ENCODE measurements at regions not wholly inside any gene's neighbourhood (a gene's known extent, or its start where the extent isn't known, plus 50 kb on each side); places are given as distances from the start of the nearest gene placed in this dataset.

DNA sequence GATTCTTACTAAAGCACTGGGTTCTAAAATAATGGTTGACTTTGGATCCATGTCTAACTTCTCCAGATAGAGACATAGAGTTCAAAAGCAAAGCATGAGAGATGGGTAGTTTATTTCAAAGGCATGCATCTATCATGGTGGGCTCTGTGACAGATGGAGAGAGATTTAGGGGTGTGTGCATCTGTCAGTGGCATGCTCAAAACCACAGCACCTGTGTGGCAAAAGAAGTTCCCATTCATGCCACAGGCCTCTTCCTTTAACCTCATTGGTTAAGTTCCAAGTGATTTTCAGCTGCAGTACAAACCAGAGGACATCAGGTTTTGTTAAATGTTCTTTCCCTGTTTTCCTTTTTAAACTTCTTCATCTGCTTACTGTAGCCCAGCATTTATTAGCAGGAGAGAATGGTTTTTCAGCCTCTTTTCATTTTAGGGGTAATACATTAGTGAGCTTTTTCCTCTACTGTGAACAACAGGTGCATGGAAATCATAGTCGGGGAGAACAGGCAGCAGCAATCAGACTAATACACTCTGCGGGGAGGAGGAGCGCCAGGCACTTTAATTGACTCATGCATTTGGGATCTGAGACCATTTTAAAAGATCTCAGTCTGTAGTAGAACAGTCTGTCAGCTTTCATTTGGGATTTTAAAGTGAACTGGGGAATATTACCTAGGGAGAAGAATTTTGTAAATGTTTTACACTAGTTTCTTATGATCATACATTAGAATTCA is 52.4 kb upstream of the UPP2 start:
- Histone ChIP-seq H3K27me3 (ENCODE audit: control insufficient read depth, insufficient read depth, low read length, poor library complexity, severe bottlenecking) (peaks cover 52% of the 10 kb centered on the region), H3K36me3 (ENCODE audit: control insufficient read depth, insufficient read depth, low read length) (no peaks in the 10 kb centered on the region), H3K4me3 (ENCODE audit: low read length) (no peak overlapping the region), H3K9ac (ENCODE audit: extremely low read depth, low read length, poor library complexity, severe bottlenecking) (no peak overlapping the region), H3K4me1 (ENCODE audit: control insufficient read depth, insufficient read depth, low read length) (no peaks in the 10 kb centered on the region), H3K27ac (ENCODE audit: low read depth, low read length) (no peak overlapping the region), H3K9me3 (ENCODE audit: control insufficient read depth, low read length) (no peaks in the 10 kb centered on the region)
- H3K36me3 Mint-ChIP-seq (ENCODE audit: low read depth) = no peaks in the 10 kb centered on the region
- TF ChIP-seq, protein P1, sequence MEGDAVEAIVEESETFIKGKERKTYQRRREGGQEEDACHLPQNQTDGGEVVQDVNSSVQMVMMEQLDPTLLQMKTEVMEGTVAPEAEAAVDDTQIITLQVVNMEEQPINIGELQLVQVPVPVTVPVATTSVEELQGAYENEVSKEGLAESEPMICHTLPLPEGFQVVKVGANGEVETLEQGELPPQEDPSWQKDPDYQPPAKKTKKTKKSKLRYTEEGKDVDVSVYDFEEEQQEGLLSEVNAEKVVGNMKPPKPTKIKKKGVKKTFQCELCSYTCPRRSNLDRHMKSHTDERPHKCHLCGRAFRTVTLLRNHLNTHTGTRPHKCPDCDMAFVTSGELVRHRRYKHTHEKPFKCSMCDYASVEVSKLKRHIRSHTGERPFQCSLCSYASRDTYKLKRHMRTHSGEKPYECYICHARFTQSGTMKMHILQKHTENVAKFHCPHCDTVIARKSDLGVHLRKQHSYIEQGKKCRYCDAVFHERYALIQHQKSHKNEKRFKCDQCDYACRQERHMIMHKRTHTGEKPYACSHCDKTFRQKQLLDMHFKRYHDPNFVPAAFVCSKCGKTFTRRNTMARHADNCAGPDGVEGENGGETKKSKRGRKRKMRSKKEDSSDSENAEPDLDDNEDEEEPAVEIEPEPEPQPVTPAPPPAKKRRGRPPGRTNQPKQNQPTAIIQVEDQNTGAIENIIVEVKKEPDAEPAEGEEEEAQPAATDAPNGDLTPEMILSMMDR (conservative IDR thresholded peaks at IDR 0.05) = no peak
- DNase-seq = no peak
- no peak overlapping the region for H3K4me3 Mint-ChIP-seq
- H3K27me3 Mint-ChIP-seq (ENCODE audit: insufficient read depth) = peaks cover 54% of the 10 kb centered on the region
- WGBS, 2 experiments (ENCODE audit: insufficient coverage in 1 of 2, insufficient read length in 1 of 2) = 89 to 93% methylated on average over 3 of the region's 3 CpGs
- H3K9me3 Mint-ChIP-seq = no peaks in the 10 kb centered on the region
- no peak overlapping the region for H3K27ac Mint-ChIP-seq
- H3K4me1 Mint-ChIP-seq = peaks cover 16% of the 10 kb centered on the region

GRCh38 chr2:158048327-158048726 is 53.3 kb upstream of the UPP2 start:
- TF ChIP-seq, protein P1 (conservative IDR thresholded peaks at IDR 0.05) = no peak
- no peaks in the 10 kb centered on the region for H3K4me1 ChIP-seq (ENCODE audit: control insufficient read depth, insufficient read depth, low read length)
- H3K9ac ChIP-seq (ENCODE audit: extremely low read depth, low read length, poor library complexity, severe bottlenecking) = no peak overlapping the region
- Mint-ChIP-seq H3K27me3 (ENCODE audit: insufficient read depth) (peaks cover 56% of the 10 kb centered on the region), H3K4me1 (peaks cover 11% of the 10 kb centered on the region), H3K36me3 (ENCODE audit: low read depth) (no peaks in the 10 kb centered on the region), H3K27ac (no peak overlapping the region), H3K9me3 (no peaks in the 10 kb centered on the region), H3K4me3 (no peak overlapping the region)
- H3K36me3 ChIP-seq (ENCODE audit: control insufficient read depth, insufficient read depth, low read length) = no peaks in the 10 kb centered on the region
- 89 to 100% methylated on average over 1 to 3 of the region's 3 CpGs for WGBS, 2 experiments (ENCODE audit: insufficient coverage in 1 of 2, insufficient read length in 1 of 2)
- no peak for DNase-seq
- peaks cover 52% of the 10 kb centered on the region for H3K27me3 ChIP-seq (ENCODE audit: control insufficient read depth, insufficient read depth, low read length, poor library complexity, severe bottlenecking)
- no peak overlapping the region for H3K27ac ChIP-seq (ENCODE audit: low read depth, low read length)
- H3K4me3 ChIP-seq (ENCODE audit: low read length) = no peak overlapping the region
- H3K9me3 ChIP-seq (ENCODE audit: control insufficient read depth, low read length) = no peaks in the 10 kb centered on the region

DNA sequence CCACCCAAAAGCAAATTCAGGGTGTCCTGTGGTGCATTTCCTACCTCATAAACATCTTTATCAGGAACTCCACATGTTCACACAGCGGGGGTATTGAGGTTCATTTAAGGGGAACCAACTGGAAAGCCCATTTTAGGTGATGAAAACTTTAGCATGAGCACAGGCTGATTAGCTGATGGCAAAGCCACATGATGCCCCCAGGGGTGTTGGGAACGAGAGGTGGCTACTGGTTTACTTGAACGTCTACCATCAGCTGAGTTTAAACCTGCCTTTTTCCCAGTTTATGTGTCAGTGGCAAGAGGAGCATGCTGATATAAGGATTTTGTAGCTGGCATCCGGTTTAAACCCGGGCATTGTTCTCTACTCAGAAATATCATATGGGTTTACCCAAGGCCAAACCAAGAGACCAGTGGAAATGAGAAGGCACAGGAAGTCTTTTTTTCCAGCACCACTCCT is 54.5 kb upstream of the UPP2 start:
- no peak overlapping the region for H3K27ac Mint-ChIP-seq
- TF ChIP-seq, protein P1 (conservative IDR thresholded peaks at IDR 0.05) = no peak
- no peaks in the 10 kb centered on the region for H3K36me3 Mint-ChIP-seq (ENCODE audit: low read depth)
- peaks cover 5% of the 10 kb centered on the region for H3K4me1 ChIP-seq (ENCODE audit: control insufficient read depth, insufficient read depth, low read length)
- no peaks in the 10 kb centered on the region for H3K36me3 ChIP-seq (ENCODE audit: control insufficient read depth, insufficient read depth, low read length)
- no peak overlapping the region for H3K4me3 ChIP-seq (ENCODE audit: low read length)
- peaks cover 47% of the 10 kb centered on the region for H3K27me3 Mint-ChIP-seq (ENCODE audit: insufficient read depth)
- H3K4me3 Mint-ChIP-seq = no peak overlapping the region
- H3K9me3 ChIP-seq (ENCODE audit: control insufficient read depth, low read length) = no peaks in the 10 kb centered on the region
- no peak for DNase-seq
- H3K9ac ChIP-seq (ENCODE audit: extremely low read depth, low read length, poor library complexity, severe bottlenecking) = no peak overlapping the region
- H3K27ac ChIP-seq (ENCODE audit: low read depth, low read length) = no peak overlapping the region
- H3K4me1 Mint-ChIP-seq = peaks cover 17% of the 10 kb centered on the region
- H3K9me3 Mint-ChIP-seq = no peaks in the 10 kb centered on the region
- whole genome bisulfite sequencing, 2 experiments (ENCODE audit: insufficient coverage in 1 of 2, insufficient read length in 1 of 2) = 80 to 83% methylated on average over 1 to 5 of the region's 5 CpGs
- H3K27me3 ChIP-seq (ENCODE audit: control insufficient read depth, insufficient read depth, low read length, poor library complexity, severe bottlenecking) = peaks cover 46% of the 10 kb centered on the region
